GM12864 (cell line): ENCODE measurements at regions not wholly inside any gene's neighbourhood (a gene's known extent, or its start where the extent isn't known, plus 50 kb on each side); places are given as distances from the start of the nearest gene placed in this dataset.

Source experiments
- DNase-seq: peaks from one replicate; pipeline ENCODE4 v3.0.0-alpha.2; 2011; ENCODE audit warnings: low read depth
- H3K4me3 ChIP-seq: 2 replicates; pipeline ENCODE4 v1.5.1; 2011; ENCODE audit warnings: mild to moderate bottlenecking, low read depth, low read length, control low read depth
- CTCF ChIP-seq: IDR thresholded peaks from 2 replicates; pipeline ENCODE4 v1.5.1; 2011; ENCODE audit warnings: low read depth, mild to moderate bottlenecking, moderate library complexity, low read length, control low read depth, inconsistent platforms; ENCODE audit errors: missing control alignments

- DNase-seq, result no peak
- H3K4me3 ChIP-seq, result no peak overlapping the region
- no peak for TF ChIP-seq CTCF
These were observed 450.4 kb upstream of the TCF4 start for GRCh38 chr18:56038171-56039030.

- TF ChIP-seq CTCF, result no peak
- no peak for DNase-seq
- H3K4me3 ChIP-seq, result no peak overlapping the region
These were observed 448.7 kb upstream of the TCF4 start for GRCh38 chr18:56036741-56037140.

- no peak for TF ChIP-seq CTCF
- H3K4me3 ChIP-seq, result no peak overlapping the region
- no peak for DNase-seq
These were observed 447.6 kb upstream of the TCF4 start for GRCh38 chr18:56035546-56035945.

GRCh38 chr18:56034949-56035348 lies 447.0 kb upstream of the TCF4 start:
- H3K4me3 ChIP-seq, result no peak overlapping the region
- DNase-seq, result no peak
- TF ChIP-seq CTCF, result no peak

- TF ChIP-seq CTCF, result no peak
These were observed 442.1 kb upstream of the TCF4 start for GRCh38 chr18:56030060-56030459.

GRCh38 chr18:56028514-56028913 lies 440.5 kb upstream of the TCF4 start:
- H3K4me3 ChIP-seq, result no peak overlapping the region
- TF ChIP-seq CTCF, result no peak
- no peak for DNase-seq

More at GRCh38 chr18:56030060-56030459, 442.1 kb upstream of the TCF4 start:
- no peak overlapping the region for H3K4me3 ChIP-seq
- DNase-seq, result no peak

- no peak overlapping the region for H3K4me3 ChIP-seq
- no peak for TF ChIP-seq CTCF
- no peak for DNase-seq
These were observed 438.5 kb upstream of the TCF4 start for GRCh38 chr18:56026509-56026908.
